ENCODE measurements at regions not wholly inside any gene's neighbourhood (a gene's known extent, or its start where the extent isn't known, plus 50 kb on each side); places are given as distances from the start of the nearest gene placed in this dataset.
"Not testable (repeated sequence)": the region's sequence is repeated elsewhere in the genome, so short reads cannot be mapped to it uniquely, and the experiment has no call there.

DNA sequence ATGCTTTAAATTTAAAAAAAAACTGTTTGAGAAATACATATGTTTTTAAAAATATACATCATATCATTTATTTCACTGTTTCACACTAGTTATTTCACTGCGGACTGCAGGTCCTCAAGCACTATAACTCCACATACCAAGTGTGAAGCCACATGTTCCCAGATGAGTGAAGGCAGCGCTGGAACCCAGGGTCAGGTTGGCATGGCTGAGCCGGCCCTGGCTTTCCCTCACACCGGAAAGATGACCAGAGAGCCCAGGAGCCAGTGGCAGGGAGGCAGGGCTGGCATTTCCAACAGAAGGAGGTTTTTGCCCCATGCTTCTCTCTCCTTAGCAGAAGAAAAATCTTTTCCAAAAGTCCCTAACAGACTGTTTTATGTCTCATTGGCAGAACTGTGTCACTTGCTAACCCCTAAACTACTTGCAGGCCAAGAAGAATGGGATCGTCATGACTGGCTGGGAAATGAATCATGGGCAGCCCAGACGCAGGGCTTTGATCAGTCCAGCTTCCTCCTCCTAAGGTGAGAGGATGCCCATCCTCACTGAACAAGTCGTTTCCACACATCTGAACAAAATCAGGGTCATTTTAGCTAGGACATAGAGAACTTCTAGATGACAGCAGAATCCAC is 287.6 kb upstream of the HNRNPA3 start:
- no peaks in the 10 kb centered on the region for H3K36me3 ChIP-seq (ENCODE audit: insufficient read depth, low read length)
- ChIA-PET POLR2A (no interaction called here), CTCF (no interaction called here)
- H3K27me3 Mint-ChIP-seq = peaks cover 0 to 2% of the 10 kb centered on the region in 2 donors
- no peak overlapping the region for H3K4me3 Mint-ChIP-seq
- peaks cover 0 to 4% (median 0%) of the 10 kb centered on the region in 3 donors for H3K36me3 Mint-ChIP-seq
- no peak overlapping the region for H3K27ac ChIP-seq (ENCODE audit: low read depth, low read length)
- no peaks in the 10 kb centered on the region for H3K9me3 ChIP-seq (ENCODE audit: low read length)
- H3K4me3 ChIP-seq (ENCODE audit: low read length) = no peak overlapping the region
- H3K4me1 ChIP-seq (ENCODE audit: insufficient read depth, low read length) = no peaks in the 10 kb centered on the region
- H3K27ac Mint-ChIP-seq = no peak overlapping the region
- DNase-seq = no peak
- H3K4me1 Mint-ChIP-seq = no peaks in the 10 kb centered on the region
- H3K9me3 Mint-ChIP-seq = peaks cover 0 to 4% (median 2%) of the 10 kb centered on the region in 5 donors
- H3K27me3 ChIP-seq (ENCODE audit: insufficient read depth, low read length, poor library complexity, severe bottlenecking) = no peaks in the 10 kb centered on the region

DNA sequence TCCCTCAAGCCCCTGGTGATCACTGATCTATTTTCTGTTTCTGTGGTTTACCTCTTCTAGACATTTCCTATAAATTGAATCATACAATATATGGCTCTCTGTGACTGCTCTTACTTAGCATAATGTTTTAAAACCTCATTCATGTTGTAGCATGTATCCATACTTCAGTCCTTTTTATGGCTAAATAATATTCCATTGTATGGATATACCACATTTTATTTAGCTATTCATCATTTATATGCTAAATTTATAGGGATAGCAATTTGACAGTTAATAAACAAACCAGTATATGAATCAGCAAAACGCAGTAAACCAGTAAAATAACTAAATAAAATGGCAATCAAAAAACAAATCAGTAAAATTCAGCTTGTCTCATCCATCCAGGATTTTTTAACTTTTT is 286.1 kb upstream of the HNRNPA3 start:
- CTCF ChIA-PET = no interaction called here
- Mint-ChIP-seq H3K9me3 (peaks cover 0 to 4% (median 2%) of the 10 kb centered on the region in 5 donors), H3K4me3 (no peak overlapping the region), H3K4me1 (peaks cover 2 to 6% (median 5%) of the 10 kb centered on the region in 3 donors), H3K27me3 (no peaks in the 10 kb centered on the region), H3K36me3 (no peaks in the 10 kb centered on the region), H3K27ac (no peak overlapping the region)
- POLR2A ChIA-PET = no interaction called here
- no peaks in the 10 kb centered on the region for H3K36me3 ChIP-seq (ENCODE audit: insufficient read depth, low read length)
- H3K4me3 ChIP-seq (ENCODE audit: low read length) = no peak overlapping the region
- no peaks in the 10 kb centered on the region for H3K4me1 ChIP-seq (ENCODE audit: insufficient read depth, low read length)
- no peak overlapping the region for H3K27ac ChIP-seq (ENCODE audit: low read depth, low read length)
- H3K9me3 ChIP-seq (ENCODE audit: low read length) = no peaks in the 10 kb centered on the region
- DNase-seq = no peak
- H3K27me3 ChIP-seq (ENCODE audit: insufficient read depth, low read length, poor library complexity, severe bottlenecking) = no peaks in the 10 kb centered on the region

- H3K27ac ChIP-seq (ENCODE audit: low read depth, low read length); H3K27ac Mint-ChIP-seq; H3K27me3 ChIP-seq (ENCODE audit: insufficient read depth, low read length, poor library complexity, severe bottlenecking); DNase-seq; H3K36me3 Mint-ChIP-seq; H3K4me1 ChIP-seq (ENCODE audit: insufficient read depth, low read length); H3K4me3 ChIP-seq (ENCODE audit: low read length); H3K4me3 Mint-ChIP-seq; H3K9me3 ChIP-seq (ENCODE audit: low read length); POLR2A ChIA-PET; H3K36me3 ChIP-seq (ENCODE audit: insufficient read depth, low read length); H3K27me3 Mint-ChIP-seq; H3K9me3 Mint-ChIP-seq: not testable (repeated sequence)
- CTCF ChIA-PET = interaction anchor here (0.7 kb wide), 1 partner anchor 9 kb away, joined by 4 read pairs; no protein-coding TSS in a partner anchor
- peaks cover 10 to 24% (median 23%) of the 10 kb centered on the region in 3 donors for H3K4me1 Mint-ChIP-seq
These were observed 283.2 kb upstream of the HNRNPA3 start for GRCh38 chr2:176929387-176929786.

DNA sequence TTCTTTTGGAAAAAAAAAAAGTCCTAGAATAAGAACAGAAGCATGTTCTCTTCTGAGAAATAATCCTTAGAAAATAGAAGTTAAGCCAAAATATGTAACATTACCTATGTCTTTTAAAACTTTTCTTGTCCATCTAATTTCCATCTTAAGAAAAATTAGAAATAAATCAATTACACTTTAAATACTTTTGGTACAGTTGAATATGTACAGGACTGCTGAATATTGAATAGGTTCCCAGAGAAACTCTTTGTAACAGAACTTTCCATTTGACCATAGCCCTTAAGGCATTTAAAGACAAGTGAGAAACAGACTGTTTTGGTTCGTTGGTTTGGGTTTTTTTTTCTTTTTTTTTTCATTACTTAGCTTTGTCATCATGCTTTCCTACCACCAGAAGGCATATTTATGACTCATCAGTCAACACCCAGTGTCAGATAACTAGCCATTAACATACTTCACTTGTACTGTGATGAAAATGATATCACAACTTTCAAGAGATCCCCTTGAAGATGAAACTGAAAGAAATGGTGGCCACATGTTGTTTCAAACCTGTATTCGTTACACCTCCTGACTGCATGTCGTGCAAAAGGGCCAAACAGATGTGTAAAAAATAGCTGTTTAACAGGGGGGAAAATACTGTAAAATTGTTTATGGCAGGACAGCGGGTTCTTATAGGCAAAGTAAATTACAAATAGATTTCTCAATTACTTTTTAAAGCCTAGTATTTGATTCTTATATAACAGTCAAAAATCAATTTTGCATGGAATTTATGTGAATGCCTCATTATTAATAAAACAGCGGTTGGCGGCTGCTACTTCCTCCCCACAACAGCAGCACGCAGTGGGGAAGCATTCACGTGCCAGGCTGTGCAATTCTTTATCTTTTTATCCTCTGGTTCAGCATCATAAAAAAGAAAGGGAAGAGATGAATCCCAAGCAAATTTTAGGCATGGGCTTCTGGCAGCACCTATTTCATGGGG is 280.7 kb upstream of the HNRNPA3 start:
- no peaks in the 10 kb centered on the region for H3K27me3 ChIP-seq (ENCODE audit: insufficient read depth, low read length, poor library complexity, severe bottlenecking)
- no peaks in the 10 kb centered on the region for H3K9me3 ChIP-seq (ENCODE audit: low read length)
- ChIA-PET CTCF (interaction anchor here (1.0 to 1.5 kb wide), 4 partner anchors 10 to 117 kb away, joined by 3 read pairs; no protein-coding TSS in a partner anchor), POLR2A (interaction anchor here (0.5 kb wide), 1 partner anchor 78 kb away, joined by 3 read pairs; no protein-coding TSS in a partner anchor)
- Mint-ChIP-seq H3K9me3 (peaks cover 0 to 2% (median 0%) of the 10 kb centered on the region in 5 donors), H3K27ac (peak overlapping the region; percentile 72 to 99 (median 92)), H3K27me3 (no peaks in the 10 kb centered on the region), H3K36me3 (no peaks in the 10 kb centered on the region), H3K4me3 (peak overlapping the region; percentile 9 to 85 (median 73)), H3K4me1 (peaks cover 10 to 24% (median 23%) of the 10 kb centered on the region in 3 donors)
- DNase-seq = peak in 4 of 5 donors; percentile 12 to 64 (median 48)
- H3K4me3 ChIP-seq (ENCODE audit: low read length) = no peak overlapping the region
- H3K4me1 ChIP-seq (ENCODE audit: insufficient read depth, low read length) = no peaks in the 10 kb centered on the region
- peak overlapping the region; percentile 28 for H3K27ac ChIP-seq (ENCODE audit: low read depth, low read length)
- H3K36me3 ChIP-seq (ENCODE audit: insufficient read depth, low read length) = no peaks in the 10 kb centered on the region

DNA sequence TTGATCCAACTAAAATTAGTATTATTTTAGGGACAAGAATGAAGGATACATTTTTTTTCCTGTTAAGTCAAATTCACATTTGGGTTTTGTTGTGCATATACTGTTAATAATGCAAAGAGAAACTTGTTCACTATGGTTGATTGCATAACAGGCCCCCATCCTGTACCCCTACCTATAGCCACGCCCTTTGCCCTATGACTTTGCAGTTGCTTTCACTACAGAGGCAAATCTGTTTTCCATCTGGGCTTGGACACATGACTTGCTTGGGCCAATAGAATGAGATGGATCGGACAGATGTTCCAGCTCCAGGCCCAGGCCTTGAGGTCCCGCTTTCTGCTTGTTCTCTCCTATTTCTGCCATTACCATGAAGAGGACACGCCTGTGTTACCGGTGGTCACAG is 278.5 kb upstream of the HNRNPA3 start:
- no peaks in the 10 kb centered on the region for H3K9me3 Mint-ChIP-seq
- no peaks in the 10 kb centered on the region for H3K36me3 ChIP-seq (ENCODE audit: insufficient read depth, low read length)
- H3K9me3 ChIP-seq (ENCODE audit: low read length) = no peaks in the 10 kb centered on the region
- CTCF ChIA-PET = no interaction called here
- H3K27ac ChIP-seq (ENCODE audit: low read depth, low read length) = no peak overlapping the region
- no peak for DNase-seq
- H3K4me1 Mint-ChIP-seq = peaks cover 10 to 35% (median 31%) of the 10 kb centered on the region in 3 donors
- no peak overlapping the region for H3K4me3 Mint-ChIP-seq
- no peaks in the 10 kb centered on the region for H3K36me3 Mint-ChIP-seq
- H3K27me3 Mint-ChIP-seq = no peaks in the 10 kb centered on the region
- no peak overlapping the region for H3K27ac Mint-ChIP-seq
- H3K27me3 ChIP-seq (ENCODE audit: insufficient read depth, low read length, poor library complexity, severe bottlenecking) = no peaks in the 10 kb centered on the region
- POLR2A ChIA-PET = no interaction called here
- no peaks in the 10 kb centered on the region for H3K4me1 ChIP-seq (ENCODE audit: insufficient read depth, low read length)
- H3K4me3 ChIP-seq (ENCODE audit: low read length) = no peak overlapping the region

GRCh38 chr2:176934869-176935415 is 277.7 kb upstream of the HNRNPA3 start:
- Mint-ChIP-seq H3K27me3 (peaks cover 0 to 3% of the 10 kb centered on the region in 2 donors), H3K4me3 (no peak overlapping the region), H3K36me3 (no peaks in the 10 kb centered on the region), H3K27ac (no peak overlapping the region), H3K4me1 (peaks cover 10 to 35% (median 31%) of the 10 kb centered on the region in 3 donors), H3K9me3 (no peaks in the 10 kb centered on the region)
- H3K27me3 ChIP-seq (ENCODE audit: insufficient read depth, low read length, poor library complexity, severe bottlenecking) = no peaks in the 10 kb centered on the region
- no peak overlapping the region for H3K27ac ChIP-seq (ENCODE audit: low read depth, low read length)
- no peak overlapping the region for H3K4me3 ChIP-seq (ENCODE audit: low read length)
- ChIA-PET POLR2A (no interaction called here), CTCF (no interaction called here)
- no peaks in the 10 kb centered on the region for H3K4me1 ChIP-seq (ENCODE audit: insufficient read depth, low read length)
- no peaks in the 10 kb centered on the region for H3K36me3 ChIP-seq (ENCODE audit: insufficient read depth, low read length)
- no peaks in the 10 kb centered on the region for H3K9me3 ChIP-seq (ENCODE audit: low read length)
- DNase-seq = no peak

DNA sequence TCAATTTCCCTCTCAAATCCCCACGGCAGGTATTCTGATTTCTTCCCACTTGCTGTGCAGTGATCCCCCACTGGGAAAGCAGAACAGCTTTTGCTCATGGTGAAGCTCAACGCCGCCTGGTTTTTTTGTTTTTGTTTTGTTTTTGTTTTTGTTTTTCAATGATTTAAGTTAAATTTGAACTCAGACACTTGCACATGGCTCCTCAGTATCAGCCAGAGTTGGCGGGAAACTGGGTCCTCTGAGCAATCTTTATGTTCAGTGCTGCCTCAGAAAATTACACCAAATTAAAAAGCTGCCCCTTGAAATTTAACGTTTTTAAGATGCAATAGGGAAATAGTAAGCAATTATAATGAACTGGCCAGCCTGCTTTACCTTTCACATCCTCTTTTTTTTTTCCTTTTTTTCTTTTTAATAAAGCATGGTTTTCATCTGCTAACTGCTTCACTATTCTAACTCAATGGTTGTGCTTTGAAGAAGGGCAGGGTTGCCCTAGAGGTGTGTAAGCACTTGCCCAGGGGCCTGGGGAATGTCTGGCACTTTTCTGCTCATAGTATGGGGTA is 277.0 kb upstream of the HNRNPA3 start:
- DNase-seq = no peak
- ChIA-PET POLR2A (no interaction called here), CTCF (no interaction called here)
- Mint-ChIP-seq H3K4me1 (peaks cover 10 to 35% (median 31%) of the 10 kb centered on the region in 3 donors), H3K36me3 (no peaks in the 10 kb centered on the region), H3K9me3 (no peaks in the 10 kb centered on the region), H3K4me3 (no peak overlapping the region), H3K27ac (no peak overlapping the region), H3K27me3 (peaks cover 0 to 4% of the 10 kb centered on the region in 2 donors)
- no peaks in the 10 kb centered on the region for H3K4me1 ChIP-seq (ENCODE audit: insufficient read depth, low read length)
- no peaks in the 10 kb centered on the region for H3K36me3 ChIP-seq (ENCODE audit: insufficient read depth, low read length)
- H3K4me3 ChIP-seq (ENCODE audit: low read length) = no peak overlapping the region
- no peak overlapping the region for H3K27ac ChIP-seq (ENCODE audit: low read depth, low read length)
- H3K27me3 ChIP-seq (ENCODE audit: insufficient read depth, low read length, poor library complexity, severe bottlenecking) = no peaks in the 10 kb centered on the region
- H3K9me3 ChIP-seq (ENCODE audit: low read length) = no peaks in the 10 kb centered on the region

DNA sequence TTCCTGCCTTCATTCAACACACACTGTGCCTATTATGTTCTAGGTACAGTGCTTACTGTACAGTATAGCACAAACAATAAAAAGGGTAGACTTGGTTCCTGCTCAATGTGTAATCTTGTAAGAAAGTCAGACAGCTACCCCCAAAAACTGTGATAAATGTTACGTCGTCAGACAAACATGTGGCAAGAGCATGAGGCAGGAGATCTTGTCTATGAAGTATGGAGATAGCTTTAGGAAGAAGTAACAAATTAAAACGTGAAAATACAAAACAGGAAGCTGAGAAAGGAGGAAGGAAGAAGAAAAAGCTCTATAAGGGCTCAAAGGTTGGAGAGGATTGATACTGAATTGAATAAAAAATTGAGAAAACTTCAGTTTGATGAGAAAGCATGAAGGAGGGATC is 276.2 kb upstream of the HNRNPA3 start:
- H3K36me3 Mint-ChIP-seq = peaks cover 0 to 3% (median 0%) of the 10 kb centered on the region in 3 donors
- no peaks in the 10 kb centered on the region for H3K27me3 ChIP-seq (ENCODE audit: insufficient read depth, low read length, poor library complexity, severe bottlenecking)
- H3K27ac ChIP-seq (ENCODE audit: low read depth, low read length) = no peak overlapping the region
- DNase-seq = no peak
- ChIA-PET POLR2A (no interaction called here), CTCF (no interaction called here)
- H3K27ac Mint-ChIP-seq = peak overlapping the region in 2 of 8 donors; percentile 19 to 21
- H3K4me1 Mint-ChIP-seq = peaks cover 8 to 30% (median 26%) of the 10 kb centered on the region in 3 donors
- H3K9me3 ChIP-seq (ENCODE audit: low read length) = no peaks in the 10 kb centered on the region
- H3K4me3 Mint-ChIP-seq = no peak overlapping the region
- H3K36me3 ChIP-seq (ENCODE audit: insufficient read depth, low read length) = no peaks in the 10 kb centered on the region
- H3K27me3 Mint-ChIP-seq = peaks cover 0 to 4% of the 10 kb centered on the region in 2 donors
- no peaks in the 10 kb centered on the region for H3K4me1 ChIP-seq (ENCODE audit: insufficient read depth, low read length)
- H3K4me3 ChIP-seq (ENCODE audit: low read length) = no peak overlapping the region
- H3K9me3 Mint-ChIP-seq = no peaks in the 10 kb centered on the region
